ENCODE measurements at regions not wholly inside any gene's neighbourhood (a gene's known extent, or its start where the extent isn't known, plus 50 kb on each side); places are given as distances from the start of the nearest gene placed in this dataset.
"Not testable (repeated sequence)": the region's sequence is repeated elsewhere in the genome, so short reads cannot be mapped to it uniquely, and the experiment has no call there.

DNA sequence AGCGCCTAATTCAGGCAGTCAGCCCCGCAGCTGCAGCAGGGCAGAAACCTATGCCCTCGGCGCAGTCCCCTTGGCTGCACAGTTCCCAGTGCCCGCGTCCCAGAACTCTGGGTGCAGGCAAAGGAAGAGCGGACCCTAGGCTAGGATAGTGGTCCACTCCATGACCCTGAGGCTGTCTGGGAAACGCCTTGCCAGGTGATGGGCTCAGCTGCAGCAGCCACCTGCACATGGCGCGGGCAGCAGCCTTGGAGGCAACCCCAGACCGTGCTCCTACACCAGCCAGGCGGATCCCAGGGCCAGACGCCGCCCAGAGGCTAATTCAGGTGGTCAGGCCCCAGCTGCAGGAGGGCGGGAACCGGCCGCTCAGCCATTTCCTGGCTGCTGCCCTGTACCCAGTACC, 83.0 kb downstream of the POTEC start:
- not testable (repeated sequence) for DNase-seq (ENCODE audit: low spot score); H3K36me3 Mint-ChIP-seq (ENCODE audit: low read depth); H3K9me3 Mint-ChIP-seq; H3K4me1 Mint-ChIP-seq (ENCODE audit: low read depth); H3K4me3 Mint-ChIP-seq; H3K27ac Mint-ChIP-seq
- peaks cover 14% of the 10 kb centered on the region for H3K27me3 Mint-ChIP-seq (ENCODE audit: low read depth)

DNA sequence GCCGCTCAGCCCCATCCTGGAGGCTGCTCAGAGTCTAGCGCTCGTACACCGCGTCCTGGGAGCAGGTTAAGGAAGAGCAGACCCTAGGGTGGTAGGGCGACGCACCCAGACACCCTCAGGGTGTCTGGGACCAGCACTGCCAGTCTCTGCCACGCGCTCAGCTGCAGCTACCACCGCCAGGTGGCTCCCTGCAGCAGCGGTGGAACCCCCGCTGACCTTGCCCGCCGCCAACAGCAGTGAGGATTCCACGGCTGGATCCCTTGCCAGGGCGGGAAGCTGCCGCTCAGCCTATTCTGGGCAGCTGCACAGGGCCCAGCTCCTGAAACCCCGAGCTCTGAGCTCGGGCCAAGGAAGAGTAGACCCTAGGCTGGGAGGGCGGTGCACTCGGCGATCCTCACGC, 83.6 kb downstream of the POTEC start:
- H3K36me3 Mint-ChIP-seq (ENCODE audit: low read depth); H3K9me3 Mint-ChIP-seq; H3K4me3 Mint-ChIP-seq; DNase-seq (ENCODE audit: low spot score); H3K4me1 Mint-ChIP-seq (ENCODE audit: low read depth); H3K27ac Mint-ChIP-seq: not testable (repeated sequence)
- peaks cover 17% of the 10 kb centered on the region for H3K27me3 Mint-ChIP-seq (ENCODE audit: low read depth)

DNA sequence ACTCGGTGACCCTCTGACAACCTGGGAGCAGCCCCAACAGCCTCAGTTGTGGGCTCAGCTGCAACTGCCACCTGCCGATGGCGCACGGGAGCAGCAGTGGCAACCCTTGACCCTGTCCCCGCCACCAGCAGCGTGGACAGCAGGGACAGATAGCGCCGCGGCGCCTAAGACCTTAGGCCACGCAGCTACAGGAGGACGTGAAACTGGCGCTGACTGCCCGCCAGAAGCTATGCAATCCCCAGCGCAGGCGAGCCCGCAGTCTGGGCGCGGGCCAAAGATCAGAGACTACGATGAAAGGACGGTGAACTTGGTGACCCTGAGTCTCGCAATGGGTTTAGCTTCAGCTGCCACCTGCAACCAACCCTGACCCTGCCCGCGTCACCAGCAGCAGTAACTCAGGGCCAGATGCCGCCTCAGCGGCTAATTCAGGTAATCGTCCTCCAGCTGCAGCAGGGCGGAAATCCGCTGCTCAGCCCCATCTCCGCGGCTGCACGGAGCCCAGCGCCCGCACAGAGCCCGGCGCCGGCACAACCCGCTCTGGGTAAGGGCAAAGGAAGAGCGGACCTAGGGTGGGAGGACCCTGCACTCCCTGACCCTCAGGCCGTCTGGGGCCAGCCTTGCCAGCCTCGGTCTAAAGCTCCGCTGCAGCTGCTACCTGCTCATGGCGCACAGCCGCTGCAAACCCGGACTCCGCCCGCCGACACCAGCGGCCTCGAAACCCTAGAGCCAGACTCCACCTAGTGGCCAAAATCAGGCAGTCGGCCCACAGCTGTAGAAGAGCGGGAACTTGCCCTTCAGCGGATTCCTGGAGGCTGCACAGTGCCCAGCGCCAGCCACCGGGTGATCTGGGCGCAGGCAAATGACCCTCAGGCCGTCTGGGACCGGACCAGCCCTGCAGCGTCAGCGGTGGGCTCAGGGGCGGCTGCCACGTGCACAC, 85.1 kb downstream of the POTEC start:
- H3K9me3 Mint-ChIP-seq; H3K4me1 Mint-ChIP-seq (ENCODE audit: low read depth); H3K36me3 Mint-ChIP-seq (ENCODE audit: low read depth); H3K27ac Mint-ChIP-seq: not testable (repeated sequence)
- Mint-ChIP-seq H3K4me3 (peak overlapping the region; percentile 61), H3K27me3 (ENCODE audit: low read depth) (peaks cover 17% of the 10 kb centered on the region)
- DNase-seq (ENCODE audit: low spot score) = peak; percentile 61

DNA sequence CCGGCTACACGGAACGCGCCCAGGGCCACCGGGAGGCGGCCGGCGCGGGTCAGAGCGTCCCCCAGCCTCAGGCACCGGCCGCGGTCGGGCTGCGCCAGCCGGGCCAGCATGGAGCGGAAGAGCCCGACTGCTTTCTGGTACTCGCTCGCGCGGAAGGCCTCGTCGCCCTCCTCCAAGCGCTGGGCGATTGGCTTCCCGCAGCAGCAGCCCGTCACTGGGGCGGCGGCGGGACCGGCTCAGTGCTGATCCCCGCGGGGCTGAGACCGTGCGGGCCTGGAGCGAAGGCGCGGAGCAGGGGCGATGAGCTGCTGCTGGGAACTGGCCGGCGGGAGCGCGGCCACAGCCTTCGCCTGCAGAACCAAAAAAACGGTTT, 92.8 kb downstream of the POTEC start:
- H3K4me1 Mint-ChIP-seq (ENCODE audit: low read depth); H3K36me3 Mint-ChIP-seq (ENCODE audit: low read depth); H3K9me3 Mint-ChIP-seq; H3K27ac Mint-ChIP-seq: not testable (repeated sequence)
- Mint-ChIP-seq H3K27me3 (ENCODE audit: low read depth) (peaks cover 18% of the 10 kb centered on the region), H3K4me3 (peak overlapping the region; percentile 36)
- DNase-seq (ENCODE audit: low spot score) = peak; percentile 9

DNA sequence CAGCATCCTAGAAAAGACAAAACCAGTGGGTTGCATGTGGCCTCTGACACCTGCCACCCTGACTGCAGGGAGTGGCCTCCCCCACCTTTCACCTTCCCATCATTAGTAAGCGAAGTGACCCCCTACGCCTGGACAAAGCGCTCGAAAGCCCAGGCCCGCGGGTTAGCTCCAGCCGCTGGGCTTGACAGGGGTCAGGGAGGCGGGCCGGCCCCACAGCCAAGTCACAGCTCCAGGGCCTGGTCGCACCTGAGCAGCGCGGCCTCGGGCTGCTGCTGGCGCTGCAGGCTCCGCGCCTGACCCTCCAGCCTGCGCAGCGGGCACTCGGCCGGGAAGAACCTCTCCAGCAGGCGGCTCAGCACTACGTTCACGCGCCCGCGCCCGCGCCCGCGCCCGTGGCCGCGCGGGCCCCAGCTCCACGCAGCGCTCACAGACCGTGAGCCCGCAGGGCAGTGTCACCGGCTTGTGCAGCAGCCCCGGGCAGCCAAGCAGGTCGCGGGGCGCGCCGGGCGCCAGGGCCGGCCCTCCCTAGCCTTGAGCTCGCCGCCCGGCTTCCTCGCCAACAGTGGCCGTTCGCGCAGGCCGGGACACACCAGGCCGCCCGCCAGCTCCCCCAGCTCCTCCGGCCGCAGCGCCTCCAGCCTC, 93.3 kb downstream of the POTEC start:
- H3K36me3 Mint-ChIP-seq (ENCODE audit: low read depth); H3K4me1 Mint-ChIP-seq (ENCODE audit: low read depth); H3K27ac Mint-ChIP-seq; H3K4me3 Mint-ChIP-seq; H3K9me3 Mint-ChIP-seq: not testable (repeated sequence)
- H3K27me3 Mint-ChIP-seq (ENCODE audit: low read depth) = peaks cover 16% of the 10 kb centered on the region
- peak; percentile 17 for DNase-seq (ENCODE audit: low spot score)

DNA sequence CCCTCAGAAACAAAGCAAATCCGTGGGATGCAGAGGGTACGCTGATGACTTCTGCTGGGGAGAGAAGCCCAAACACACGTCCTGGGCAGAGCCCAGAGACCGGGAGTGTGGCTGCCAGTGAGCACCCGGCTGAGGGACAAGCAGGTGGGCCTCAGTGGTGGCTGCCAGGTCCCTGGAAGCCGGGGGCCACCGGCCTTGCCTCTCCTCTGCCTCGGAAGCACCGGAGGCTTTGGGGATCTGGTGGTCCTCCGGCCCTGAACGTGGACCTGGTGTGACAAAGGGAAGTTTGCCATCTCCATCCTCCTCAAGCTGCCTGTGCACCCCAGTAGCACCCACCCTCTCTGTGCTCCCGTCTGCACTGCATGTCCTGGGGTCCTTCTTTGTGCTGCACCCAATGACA, 94.3 kb downstream of the POTEC start:
- H3K4me1 Mint-ChIP-seq (ENCODE audit: low read depth); H3K27ac Mint-ChIP-seq; H3K36me3 Mint-ChIP-seq (ENCODE audit: low read depth); H3K9me3 Mint-ChIP-seq; H3K4me3 Mint-ChIP-seq; DNase-seq (ENCODE audit: low spot score): not testable (repeated sequence)
- H3K27me3 Mint-ChIP-seq (ENCODE audit: low read depth) = peaks cover 15% of the 10 kb centered on the region

DNA sequence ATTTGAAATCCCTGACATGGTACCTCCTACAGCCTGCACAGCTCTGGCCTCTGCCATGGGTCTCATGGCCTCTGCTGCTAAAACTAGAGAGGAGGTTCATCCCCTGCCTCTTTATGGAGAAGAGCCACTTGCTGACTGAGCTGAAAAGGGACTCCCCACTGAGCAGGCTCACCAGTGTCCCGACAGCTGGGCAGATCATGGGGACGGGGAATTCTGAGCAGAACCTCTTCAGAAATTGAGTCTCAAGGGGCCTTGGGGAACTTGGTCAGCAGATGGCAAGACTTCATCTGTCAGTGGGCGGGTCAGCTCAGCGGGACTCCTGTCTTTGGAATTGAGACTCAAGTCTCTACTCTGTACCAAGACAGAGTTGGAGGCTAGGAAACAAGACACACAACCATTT, 95.7 kb downstream of the POTEC start:
- H3K27me3 Mint-ChIP-seq (ENCODE audit: low read depth) = peaks cover 15% of the 10 kb centered on the region
- not testable (repeated sequence) for H3K4me3 Mint-ChIP-seq; DNase-seq (ENCODE audit: low spot score); H3K9me3 Mint-ChIP-seq; H3K27ac Mint-ChIP-seq; H3K4me1 Mint-ChIP-seq (ENCODE audit: low read depth); H3K36me3 Mint-ChIP-seq (ENCODE audit: low read depth)

DNA sequence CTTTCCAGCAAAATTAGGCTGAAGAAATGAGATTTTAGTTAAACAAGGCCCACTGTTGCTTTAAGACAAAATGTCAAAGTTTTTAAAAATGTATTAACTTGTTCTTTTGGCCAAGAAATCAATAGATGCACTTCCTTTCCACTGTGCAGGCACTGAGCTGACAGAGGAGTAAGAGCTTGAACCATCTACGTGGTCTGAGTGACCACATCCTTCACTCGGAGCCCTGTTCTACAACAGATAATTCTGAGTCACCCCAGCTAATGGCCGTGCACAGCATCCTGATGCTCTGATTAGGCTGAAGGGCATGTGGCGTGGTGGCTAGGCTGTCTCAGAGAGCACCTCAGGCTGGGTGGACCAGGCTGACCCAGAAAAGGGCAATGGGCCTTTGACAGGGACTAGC, 107.9 kb downstream of the POTEC start:
- H3K27me3 Mint-ChIP-seq (ENCODE audit: low read depth); H3K4me3 Mint-ChIP-seq; H3K36me3 Mint-ChIP-seq (ENCODE audit: low read depth); H3K27ac Mint-ChIP-seq; H3K4me1 Mint-ChIP-seq (ENCODE audit: low read depth); DNase-seq (ENCODE audit: low spot score); H3K9me3 Mint-ChIP-seq: not testable (repeated sequence)

DNA sequence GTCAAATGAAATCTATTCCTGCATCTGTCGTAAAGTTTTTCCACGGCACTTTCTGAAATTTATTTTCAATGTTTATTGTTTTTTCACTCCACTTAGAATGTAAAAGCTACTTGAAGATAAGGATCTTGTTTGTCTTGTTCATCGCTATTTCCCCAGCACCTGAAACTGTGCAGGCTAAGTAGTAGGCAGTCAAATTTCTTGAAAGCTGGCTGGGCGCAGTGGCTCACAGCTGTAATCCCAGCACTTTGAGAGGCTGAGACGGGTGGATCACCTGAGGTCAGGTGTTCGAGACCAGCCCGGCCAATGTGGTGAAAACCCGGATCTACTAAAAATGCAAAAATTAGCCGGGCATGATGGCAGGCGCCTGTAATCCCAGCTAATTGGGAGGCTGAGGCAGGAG, 111.0 kb downstream of the POTEC start:
- H3K4me1 Mint-ChIP-seq (ENCODE audit: low read depth) = not testable (repeated sequence)

DNA sequence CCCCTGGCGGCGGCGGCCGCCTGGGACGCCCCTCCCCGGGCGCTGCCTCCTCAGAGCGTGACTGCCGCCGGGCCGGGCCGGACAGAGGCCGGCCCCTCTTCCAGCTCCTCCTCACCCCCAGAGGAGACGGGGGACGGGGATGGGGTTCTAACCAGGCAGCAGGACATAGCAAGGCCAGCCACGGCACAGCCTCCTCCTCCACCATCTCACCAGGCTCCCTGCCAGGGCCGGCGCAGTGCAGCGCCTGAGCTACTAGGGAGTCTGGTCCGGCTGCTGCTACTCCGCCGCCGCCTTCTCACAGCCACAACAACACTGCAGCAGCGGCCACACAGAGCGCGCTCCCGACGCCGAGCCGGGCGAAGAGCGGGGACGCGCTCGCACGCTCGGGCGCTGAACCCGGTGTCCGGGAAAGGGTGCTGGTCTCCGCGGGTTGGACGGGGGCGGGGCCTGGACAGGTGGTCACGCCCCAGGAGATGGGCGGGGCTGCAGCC, 112.3 kb downstream of the POTEC start:
- H3K36me3 Mint-ChIP-seq (ENCODE audit: low read depth); H3K9me3 Mint-ChIP-seq; H3K27ac Mint-ChIP-seq; H3K4me1 Mint-ChIP-seq (ENCODE audit: low read depth): not testable (repeated sequence)
- peak; percentile 63 for DNase-seq (ENCODE audit: low spot score)
- peaks cover 13% of the 10 kb centered on the region for H3K27me3 Mint-ChIP-seq (ENCODE audit: low read depth)
- peak overlapping the region; percentile 80 for H3K4me3 Mint-ChIP-seq

More for the DNA sequence above, 111.0 kb downstream of the POTEC start:
- not testable (repeated sequence) for H3K27ac Mint-ChIP-seq; H3K36me3 Mint-ChIP-seq (ENCODE audit: low read depth); H3K9me3 Mint-ChIP-seq; H3K27me3 Mint-ChIP-seq (ENCODE audit: low read depth); DNase-seq (ENCODE audit: low spot score)
- peak overlapping the region; percentile 10 for H3K4me3 Mint-ChIP-seq

DNA sequence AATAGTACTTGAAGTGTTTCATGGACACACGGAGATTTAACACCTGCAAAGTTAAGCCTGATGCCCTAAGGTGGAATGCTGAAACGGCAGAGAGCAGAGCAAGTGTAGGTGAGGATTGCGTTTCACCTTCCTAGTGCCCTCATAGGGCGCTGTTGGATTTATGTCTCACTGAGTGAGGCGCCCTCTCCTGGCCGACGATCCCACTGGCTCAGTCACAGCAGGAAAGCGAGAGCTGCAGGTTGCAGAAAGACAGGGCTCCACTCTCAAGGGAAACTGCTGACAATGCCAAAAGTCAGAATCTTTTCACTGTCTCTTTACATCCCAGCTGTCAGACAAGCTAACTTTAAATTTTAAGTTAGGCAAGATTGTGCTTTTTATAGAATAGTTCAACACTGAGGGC, 127.6 kb downstream of the POTEC start:
- not testable (repeated sequence) for H3K27ac Mint-ChIP-seq; H3K27me3 Mint-ChIP-seq (ENCODE audit: low read depth); H3K9me3 Mint-ChIP-seq; H3K36me3 Mint-ChIP-seq (ENCODE audit: low read depth); H3K4me1 Mint-ChIP-seq (ENCODE audit: low read depth)
- DNase-seq (ENCODE audit: low spot score) = peak; percentile 29
- H3K4me3 Mint-ChIP-seq = peak overlapping the region; percentile 32

DNA sequence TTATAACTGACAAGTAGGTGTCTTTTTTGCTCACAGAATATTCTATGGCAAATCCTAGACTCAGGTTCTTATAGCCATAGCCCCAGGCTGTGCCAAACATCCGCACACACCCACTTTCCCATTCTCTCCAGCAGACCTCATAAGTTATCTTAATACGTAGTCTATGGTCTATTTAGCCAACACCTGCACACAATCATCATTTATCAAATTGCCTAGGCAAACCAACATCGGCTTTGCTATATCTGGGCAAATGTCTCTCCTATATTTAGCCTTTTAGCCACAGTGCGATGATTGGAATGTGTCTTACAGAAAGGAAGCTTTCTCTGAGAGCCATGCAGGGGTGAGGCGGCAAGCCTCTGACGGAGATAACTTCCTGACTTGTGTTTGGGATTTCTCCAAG, 128.0 kb downstream of the POTEC start:
- peak overlapping the region; percentile 32 for H3K4me3 Mint-ChIP-seq
- H3K27ac Mint-ChIP-seq; H3K4me1 Mint-ChIP-seq (ENCODE audit: low read depth); H3K36me3 Mint-ChIP-seq (ENCODE audit: low read depth); H3K27me3 Mint-ChIP-seq (ENCODE audit: low read depth); DNase-seq (ENCODE audit: low spot score); H3K9me3 Mint-ChIP-seq: not testable (repeated sequence)

DNA sequence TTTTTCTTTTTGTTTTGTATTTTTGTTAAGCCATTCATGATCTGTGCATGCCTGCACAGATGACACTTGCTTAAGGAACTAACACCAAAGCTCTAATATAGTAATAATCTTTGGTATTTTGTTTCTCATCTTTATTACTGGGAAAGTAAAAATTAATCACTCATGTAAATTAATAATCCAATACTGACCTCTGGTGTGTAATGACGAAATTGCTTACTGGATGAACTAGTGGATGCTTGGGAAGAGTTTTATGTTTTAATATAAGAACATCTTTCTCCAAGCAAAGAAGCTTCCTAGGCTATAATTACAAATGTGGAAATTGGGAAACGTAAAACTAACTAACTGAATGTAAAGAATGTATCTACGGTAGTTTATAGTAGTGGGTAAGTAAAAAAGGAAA, 147.9 kb downstream of the POTEC start:
- not testable (repeated sequence) for H3K9me3 Mint-ChIP-seq; H3K4me3 Mint-ChIP-seq; H3K27me3 Mint-ChIP-seq (ENCODE audit: low read depth); DNase-seq (ENCODE audit: low spot score); H3K36me3 Mint-ChIP-seq (ENCODE audit: low read depth); H3K27ac Mint-ChIP-seq; H3K4me1 Mint-ChIP-seq (ENCODE audit: low read depth)

DNA sequence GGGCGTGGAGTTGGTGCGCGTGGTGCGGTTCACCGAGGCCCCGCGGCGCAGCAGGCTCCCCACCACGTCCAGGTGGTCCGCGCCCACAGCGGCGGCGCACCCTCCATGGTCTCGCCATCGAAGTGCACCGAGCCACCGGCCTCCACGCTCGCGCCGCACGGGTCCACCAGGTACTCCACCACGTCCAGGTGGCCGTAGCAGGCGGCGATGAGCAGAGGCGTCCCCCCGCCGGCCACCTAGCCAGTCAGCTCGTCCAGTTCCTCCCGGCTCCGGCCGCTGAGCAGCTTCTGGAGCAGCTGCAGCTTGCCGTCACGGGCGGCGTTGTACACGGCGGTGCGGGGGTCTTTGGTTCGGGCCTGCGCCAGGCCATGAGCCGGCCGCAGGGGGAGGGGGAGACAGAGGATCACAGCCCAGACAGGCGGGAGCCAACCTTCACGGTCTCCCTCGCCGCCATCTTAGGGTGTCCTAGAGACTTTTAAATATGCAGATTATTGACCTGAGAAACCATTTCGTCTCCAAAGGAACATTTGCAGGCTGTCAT, 149.8 kb downstream of the POTEC start:
- not testable (repeated sequence) for H3K4me3 Mint-ChIP-seq; H3K4me1 Mint-ChIP-seq (ENCODE audit: low read depth); H3K9me3 Mint-ChIP-seq; DNase-seq (ENCODE audit: low spot score); H3K27ac Mint-ChIP-seq; H3K36me3 Mint-ChIP-seq (ENCODE audit: low read depth); H3K27me3 Mint-ChIP-seq (ENCODE audit: low read depth)

Data from T-helper 2 cell treated with Interferon-gamma antibody and Interleukin-4, amounts not matched to agents 5 μg/mL and 100 μg/mL, for 36 hours (primary cell).